ENCODE measurements at regions not wholly inside any gene's neighbourhood (a gene's known extent, or its start where the extent isn't known, plus 50 kb on each side); places are given as distances from the start of the nearest gene placed in this dataset.

- no peak for TF ChIP-seq CTCF (IDR thresholded peaks at IDR 0.05)
Observed at GRCh38 chr19:32130332-32130731, 215.1 kb upstream of the ZNF507 start.

GRCh38 chr19:32131005-32131404, 214.4 kb upstream of the ZNF507 start:
- no peak for TF ChIP-seq CTCF (IDR thresholded peaks at IDR 0.05)
- Histone ChIP-seq H3K4me3 (no peak overlapping the region), H3K27ac (no peak overlapping the region), H3K4me1 (no peaks in the 10 kb centered on the region), H3K27me3 (no peaks in the 10 kb centered on the region), H3K36me3 (no peaks in the 10 kb centered on the region), H3K9me3 (no peaks in the 10 kb centered on the region)
- ATAC-seq (no peak), DNase-seq (no peak)
- intact Hi-C loops (cut with DNase I): no loop called here

More at GRCh38 chr19:32130332-32130731, 215.1 kb upstream of the ZNF507 start:
- Histone ChIP-seq H3K9me3 (no peaks in the 10 kb centered on the region), H3K4me1 (no peaks in the 10 kb centered on the region), H3K27ac (no peak overlapping the region), H3K27me3 (no peaks in the 10 kb centered on the region), H3K36me3 (no peaks in the 10 kb centered on the region), H3K4me3 (no peak overlapping the region)
- intact Hi-C loops (cut with DNase I): no loop called here
- DNase-seq: peak in 1 of 4 donors; percentile 16
- no peak for ATAC-seq

GRCh38 chr19:32138416-32138815, 207.0 kb upstream of the ZNF507 start:
- DNase-seq: no peak

GRCh38 chr19:32141840-32142511, 203.4 kb upstream of the ZNF507 start:
- Histone ChIP-seq H3K27ac (no peak overlapping the region), H3K4me1 (no peaks in the 10 kb centered on the region), H3K9me3 (peaks cover 0 to 18% of the 10 kb centered on the region in 2 donors), H3K4me3 (no peak overlapping the region), H3K27me3 (no peaks in the 10 kb centered on the region), H3K36me3 (no peaks in the 10 kb centered on the region)
- no peak for TF ChIP-seq CTCF (IDR thresholded peaks at IDR 0.05)
- intact Hi-C loops (cut with DNase I): no loop called here
- DNase-seq (no peak), ATAC-seq (no peak)

More at GRCh38 chr19:32138416-32138815, 207.0 kb upstream of the ZNF507 start:
- Histone ChIP-seq H3K9me3 (no peaks in the 10 kb centered on the region), H3K4me3 (no peak overlapping the region), H3K4me1 (no peaks in the 10 kb centered on the region), H3K27ac (no peak overlapping the region), H3K27me3 (no peaks in the 10 kb centered on the region), H3K36me3 (no peaks in the 10 kb centered on the region)
- intact Hi-C loops (cut with DNase I): no loop called here
- ATAC-seq: no peak
- no peak for TF ChIP-seq CTCF (IDR thresholded peaks at IDR 0.05)

GRCh38 chr19:32146664-32147063, 198.7 kb upstream of the ZNF507 start:
- no peak for TF ChIP-seq CTCF (IDR thresholded peaks at IDR 0.05)
- no peak for ATAC-seq
- H3K27me3 ChIP-seq: no peaks in the 10 kb centered on the region

More at GRCh38 chr19:32146664-32147063, 198.7 kb upstream of the ZNF507 start:
- Histone ChIP-seq H3K9me3 (peaks cover 0 to 40% of the 10 kb centered on the region in 2 donors), H3K4me3 (no peak overlapping the region), H3K4me1 (no peaks in the 10 kb centered on the region), H3K36me3 (no peaks in the 10 kb centered on the region), H3K27ac (no peak overlapping the region)
- intact Hi-C loops (cut with DNase I): no loop called here
- DNase-seq: no peak
